Activated naive CD8-positive, alpha-beta T cell treated with anti-CD3 and anti-CD28 coated beads, Interleukin-2, amount 50 U/mL, for 24 hours (primary cell): ENCODE measurements at regions not wholly inside any gene's neighbourhood (a gene's known extent, or its start where the extent isn't known, plus 50 kb on each side); places are given as distances from the start of the nearest gene placed in this dataset.
"Not testable (repeated sequence)": the region's sequence is repeated elsewhere in the genome, so short reads cannot be mapped to it uniquely, and the experiment has no call there.

ENCODE experiments used
- ATAC-seq: fragments of 150-1000 bp; cut with Tn5 transposase; one replicate; pipeline ENCODE4 v1.10.0; 2021
- DNase-seq: peaks from one replicate; pipeline ENCODE4 v3.0.0; 2021
- H3K27ac Mint-ChIP-seq: one replicate; pipeline ENCODE4 v1.8.0; 2021; ENCODE audit warnings: mild to moderate bottlenecking, mixed read lengths
- H3K27me3 Mint-ChIP-seq: one replicate; pipeline ENCODE4 v1.8.0; 2021; ENCODE audit warnings: mixed read lengths
- H3K36me3 Mint-ChIP-seq: one replicate; pipeline ENCODE4 v1.8.0; 2021; ENCODE audit warnings: low read depth, mixed read lengths
- H3K4me1 Mint-ChIP-seq: one replicate; pipeline ENCODE4 v1.8.0; 2021; ENCODE audit warnings: mixed read lengths
- H3K4me3 Mint-ChIP-seq: one replicate; pipeline ENCODE4 v1.8.0; 2021; ENCODE audit warnings: mild to moderate bottlenecking, moderate library complexity, mixed read lengths
- H3K9me3 Mint-ChIP-seq: one replicate; pipeline ENCODE4 v1.8.0; 2021; ENCODE audit warnings: mixed read lengths

GRCh38 chr6:37580176-37580955 lies 80.7 kb upstream of the CCDC167 start:
- H3K36me3 Mint-ChIP-seq, result no peaks in the 10 kb centered on the region
- no peak for ATAC-seq
- no peak overlapping the region for H3K4me3 Mint-ChIP-seq
- no peaks in the 10 kb centered on the region for H3K9me3 Mint-ChIP-seq
- H3K4me1 Mint-ChIP-seq, result no peaks in the 10 kb centered on the region
- no peaks in the 10 kb centered on the region for H3K27me3 Mint-ChIP-seq
- no peak for DNase-seq
- H3K27ac Mint-ChIP-seq, result no peak overlapping the region

GRCh38 chr6:37579444-37580067 lies 79.9 kb upstream of the CCDC167 start:
- H3K4me1 Mint-ChIP-seq, result no peaks in the 10 kb centered on the region
- ATAC-seq, result no peak
- no peaks in the 10 kb centered on the region for H3K27me3 Mint-ChIP-seq

GRCh38 chr6:37578104-37578503 lies 78.4 kb upstream of the CCDC167 start:
- H3K4me1 Mint-ChIP-seq, result no peaks in the 10 kb centered on the region
- DNase-seq (no peak), ATAC-seq (no peak)
- no peaks in the 10 kb centered on the region for H3K27me3 Mint-ChIP-seq
- H3K27ac Mint-ChIP-seq, result no peak overlapping the region
- no peaks in the 10 kb centered on the region for H3K9me3 Mint-ChIP-seq
- H3K36me3 Mint-ChIP-seq, result no peaks in the 10 kb centered on the region
- H3K4me3 Mint-ChIP-seq, result no peak overlapping the region

More at GRCh38 chr6:37579444-37580067, 79.9 kb upstream of the CCDC167 start:
- H3K36me3 Mint-ChIP-seq, result no peaks in the 10 kb centered on the region
- no peak overlapping the region for H3K4me3 Mint-ChIP-seq
- no peak for DNase-seq
- H3K9me3 Mint-ChIP-seq, result no peaks in the 10 kb centered on the region
- no peak overlapping the region for H3K27ac Mint-ChIP-seq

GRCh38 chr6:37576336-37576737 lies 76.6 kb upstream of the CCDC167 start:
- H3K36me3 Mint-ChIP-seq, result no peaks in the 10 kb centered on the region
- H3K27me3 Mint-ChIP-seq, result peaks cover 2% of the 10 kb centered on the region
- DNase-seq (no peak), ATAC-seq (peak; percentile 33)
- no peaks in the 10 kb centered on the region for H3K9me3 Mint-ChIP-seq
- H3K4me3 Mint-ChIP-seq, result no peak overlapping the region
- no peaks in the 10 kb centered on the region for H3K4me1 Mint-ChIP-seq
- no peak overlapping the region for H3K27ac Mint-ChIP-seq

- H3K4me3 Mint-ChIP-seq, result no peak overlapping the region
- H3K36me3 Mint-ChIP-seq, result no peaks in the 10 kb centered on the region
- ATAC-seq (no peak), DNase-seq (no peak)
- no peaks in the 10 kb centered on the region for H3K4me1 Mint-ChIP-seq
- no peaks in the 10 kb centered on the region for H3K9me3 Mint-ChIP-seq
- H3K27ac Mint-ChIP-seq, result no peak overlapping the region
- peaks cover 2% of the 10 kb centered on the region for H3K27me3 Mint-ChIP-seq
Observed at GRCh38 chr6:37575221-37575620, 75.5 kb upstream of the CCDC167 start.

- Mint-ChIP-seq H3K36me3 (no peaks in the 10 kb centered on the region), H3K4me1 (no peaks in the 10 kb centered on the region), H3K9me3 (no peaks in the 10 kb centered on the region), H3K27ac (no peak overlapping the region), H3K27me3 (peaks cover 2% of the 10 kb centered on the region), H3K4me3 (no peak overlapping the region)
- no peak for DNase-seq
- no peak for ATAC-seq
Observed at GRCh38 chr6:37572334-37572733, 72.6 kb upstream of the CCDC167 start.

- no peak overlapping the region for H3K4me3 Mint-ChIP-seq
- peaks cover 4% of the 10 kb centered on the region for H3K27me3 Mint-ChIP-seq
- peaks cover 7% of the 10 kb centered on the region for H3K4me1 Mint-ChIP-seq
- H3K9me3 Mint-ChIP-seq, result no peaks in the 10 kb centered on the region
- DNase-seq (no peak), ATAC-seq (no peak)
- H3K27ac Mint-ChIP-seq, result no peak overlapping the region
- H3K36me3 Mint-ChIP-seq, result no peaks in the 10 kb centered on the region
Observed at GRCh38 chr6:37570482-37571133, 70.9 kb upstream of the CCDC167 start.

GRCh38 chr6:37569743-37570481 lies 70.2 kb upstream of the CCDC167 start:
- Mint-ChIP-seq H3K4me3 (no peak overlapping the region), H3K36me3 (no peaks in the 10 kb centered on the region), H3K27ac (no peak overlapping the region), H3K4me1 (peaks cover 12% of the 10 kb centered on the region), H3K27me3 (peaks cover 9% of the 10 kb centered on the region), H3K9me3 (no peaks in the 10 kb centered on the region)
- ATAC-seq (no peak), DNase-seq (no peak)

- Mint-ChIP-seq H3K4me1 (peaks cover 12% of the 10 kb centered on the region), H3K9me3 (no peaks in the 10 kb centered on the region), H3K4me3 (no peak overlapping the region), H3K27me3 (peaks cover 11% of the 10 kb centered on the region), H3K27ac (no peak overlapping the region), H3K36me3 (no peaks in the 10 kb centered on the region)
- no peak for DNase-seq
- peak; percentile 23 for ATAC-seq
Observed at GRCh38 chr6:37569317-37569716, 69.6 kb upstream of the CCDC167 start.

- ATAC-seq, result no peak
- Mint-ChIP-seq H3K9me3 (no peaks in the 10 kb centered on the region), H3K27ac (no peak overlapping the region), H3K4me3 (no peak overlapping the region), H3K4me1 (peaks cover 12% of the 10 kb centered on the region), H3K36me3 (no peaks in the 10 kb centered on the region), H3K27me3 (peaks cover 10% of the 10 kb centered on the region)
- DNase-seq, result no peak
Observed at GRCh38 chr6:37566950-37567349, 67.3 kb upstream of the CCDC167 start.

- Mint-ChIP-seq H3K27me3 (peaks cover 9% of the 10 kb centered on the region), H3K9me3 (no peaks in the 10 kb centered on the region), H3K4me1 (peaks cover 14% of the 10 kb centered on the region), H3K4me3 (no peak overlapping the region), H3K36me3 (no peaks in the 10 kb centered on the region), H3K27ac (no peak overlapping the region)
- peak; percentile 85 for DNase-seq
- ATAC-seq, result peak; percentile 84
Observed at GRCh38 chr6:37566111-37566949, 66.6 kb upstream of the CCDC167 start.

GRCh38 chr6:37565267-37566110 lies 65.8 kb upstream of the CCDC167 start:
- H3K27me3 Mint-ChIP-seq, result peaks cover 13% of the 10 kb centered on the region
- DNase-seq (no peak), ATAC-seq (no peak)
- no peak overlapping the region for H3K4me3 Mint-ChIP-seq
- H3K36me3 Mint-ChIP-seq, result no peaks in the 10 kb centered on the region
- H3K9me3 Mint-ChIP-seq, result no peaks in the 10 kb centered on the region
- peaks cover 23% of the 10 kb centered on the region for H3K4me1 Mint-ChIP-seq
- peak overlapping the region; percentile 4 for H3K27ac Mint-ChIP-seq

GRCh38 chr6:37562926-37563288 lies 63.2 kb upstream of the CCDC167 start:
- H3K4me1 Mint-ChIP-seq, result peaks cover 46% of the 10 kb centered on the region
- H3K27ac Mint-ChIP-seq, result not testable (repeated sequence)

More at GRCh38 chr6:37562926-37563288, 63.2 kb upstream of the CCDC167 start:
- H3K36me3 Mint-ChIP-seq, DNase-seq, ATAC-seq, H3K9me3 Mint-ChIP-seq, H3K4me3 Mint-ChIP-seq: not testable (repeated sequence)
- H3K27me3 Mint-ChIP-seq, result peaks cover 25% of the 10 kb centered on the region
